ENCODE measurements at regions not wholly inside any gene's neighbourhood (a gene's known extent, or its start where the extent isn't known, plus 50 kb on each side); places are given as distances from the start of the nearest gene placed in this dataset.

DNA sequence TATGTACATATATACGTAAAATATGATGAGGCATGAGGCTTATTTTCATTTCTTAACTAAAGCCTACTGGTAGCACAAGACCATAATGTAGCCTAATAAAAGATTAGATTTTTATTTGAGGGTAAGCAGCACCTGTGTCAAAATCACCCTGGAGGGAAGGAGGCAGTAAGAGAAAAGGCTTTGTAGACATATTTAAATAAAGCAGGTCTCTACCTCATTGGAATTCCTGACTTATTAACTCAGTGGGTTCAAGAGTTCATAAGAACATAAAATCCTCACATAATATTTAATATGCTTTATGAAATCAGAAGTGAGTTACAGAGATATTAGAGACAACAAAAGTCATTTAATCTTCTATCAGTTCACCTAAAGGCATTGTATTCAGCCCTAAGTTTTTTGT, 261.6 kb upstream of the ANKRD50 start:
- Mint-ChIP-seq H3K9me3 (peaks cover 4% of the 10 kb centered on the region), H3K4me3 (no peak overlapping the region), H3K27ac (ENCODE audit: unreplicated experiment) (no peak overlapping the region), H3K4me1 (peaks cover 4% of the 10 kb centered on the region), H3K27me3 (ENCODE audit: low read depth) (no peaks in the 10 kb centered on the region), H3K36me3 (ENCODE audit: low read depth) (no peaks in the 10 kb centered on the region)
- no peak for TF ChIP-seq CTCF (conservative IDR thresholded peaks at IDR 0.05)
- DNase-seq (ENCODE audit: low read depth, low spot score), result no peak

- no peak overlapping the region for H3K4me3 Mint-ChIP-seq
- no peaks in the 10 kb centered on the region for H3K36me3 Mint-ChIP-seq (ENCODE audit: low read depth)
- DNase-seq (ENCODE audit: low read depth, low spot score), result no peak
- no peaks in the 10 kb centered on the region for H3K27me3 Mint-ChIP-seq (ENCODE audit: low read depth)
- peaks cover 3% of the 10 kb centered on the region for H3K4me1 Mint-ChIP-seq
- no peak for TF ChIP-seq CTCF (conservative IDR thresholded peaks at IDR 0.05)
- H3K9me3 Mint-ChIP-seq, result peaks cover 4% of the 10 kb centered on the region
- H3K27ac Mint-ChIP-seq (ENCODE audit: unreplicated experiment), result no peak overlapping the region
These were observed 261.2 kb upstream of the ANKRD50 start for GRCh38 chr4:124973716-124974115.

DNA sequence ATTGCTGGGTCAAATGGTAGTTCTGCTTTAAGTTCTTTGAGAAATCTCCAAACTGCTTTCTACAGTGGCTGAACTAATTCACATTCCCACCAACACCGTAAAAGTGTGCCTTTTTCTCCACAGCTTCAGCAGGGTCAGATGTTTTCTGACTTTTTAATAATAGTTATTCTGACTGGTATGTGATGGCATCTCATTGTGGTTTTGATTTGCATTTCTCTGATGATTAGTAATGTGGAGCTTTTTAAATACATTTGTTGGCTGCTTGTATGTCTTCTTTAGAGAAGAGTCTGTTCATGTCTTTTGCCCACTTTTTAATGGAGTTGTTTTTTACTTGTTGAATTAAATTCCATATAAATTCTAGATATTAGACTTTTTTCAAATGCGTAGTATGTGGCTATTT, 257.5 kb upstream of the ANKRD50 start:
- Mint-ChIP-seq H3K27me3 (ENCODE audit: low read depth) (no peaks in the 10 kb centered on the region), H3K36me3 (ENCODE audit: low read depth) (no peaks in the 10 kb centered on the region), H3K9me3 (peaks cover 4% of the 10 kb centered on the region), H3K4me3 (no peak overlapping the region), H3K27ac (ENCODE audit: unreplicated experiment) (no peak overlapping the region), H3K4me1 (no peaks in the 10 kb centered on the region)
- DNase-seq (ENCODE audit: low read depth, low spot score), result no peak
- no peak for TF ChIP-seq CTCF (conservative IDR thresholded peaks at IDR 0.05)

GRCh38 chr4:124965497-124965891, 253.0 kb upstream of the ANKRD50 start:
- Mint-ChIP-seq H3K4me1 (no peaks in the 10 kb centered on the region), H3K27me3 (ENCODE audit: low read depth) (no peaks in the 10 kb centered on the region)
- DNase-seq (ENCODE audit: low read depth, low spot score), result no peak

DNA sequence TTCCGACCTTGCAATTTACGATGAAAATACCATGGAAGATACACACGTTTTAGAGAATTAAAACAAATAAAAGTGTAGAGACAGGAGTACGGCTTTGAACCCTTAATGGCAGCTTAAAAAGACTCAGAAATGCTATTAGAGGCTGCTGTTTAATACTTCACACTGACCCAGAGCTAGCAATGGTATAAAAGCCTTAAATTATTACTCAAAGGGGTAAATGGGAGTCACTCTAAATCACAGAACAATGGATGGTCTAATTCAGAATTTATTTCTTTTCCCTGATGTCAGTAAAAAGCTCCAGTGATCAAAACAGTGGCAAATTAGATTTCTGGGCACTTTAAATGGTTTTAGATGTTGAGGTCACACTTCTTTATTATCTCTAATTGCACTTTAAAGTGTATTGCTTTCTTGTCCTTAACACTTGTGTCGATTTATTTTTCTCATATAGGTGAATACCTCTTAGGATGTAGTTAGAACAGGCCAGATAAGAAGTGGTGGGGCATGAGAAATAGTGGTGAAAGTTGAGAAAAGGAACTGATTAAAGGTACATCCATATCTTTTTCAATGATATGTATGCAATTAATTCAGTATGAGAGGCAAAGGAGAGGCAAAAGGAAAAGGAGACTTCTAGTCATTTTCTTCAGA, 252.4 kb upstream of the ANKRD50 start:
- Mint-ChIP-seq H3K36me3 (ENCODE audit: low read depth) (peaks cover 12% of the 10 kb centered on the region), H3K9me3 (peaks cover 14% of the 10 kb centered on the region), H3K4me3 (no peak overlapping the region), H3K27me3 (ENCODE audit: low read depth) (no peaks in the 10 kb centered on the region), H3K4me1 (no peaks in the 10 kb centered on the region), H3K27ac (ENCODE audit: unreplicated experiment) (no peak overlapping the region)
- no peak for DNase-seq (ENCODE audit: low read depth, low spot score)
- no peak for TF ChIP-seq CTCF (conservative IDR thresholded peaks at IDR 0.05)

More at GRCh38 chr4:124965497-124965891, 253.0 kb upstream of the ANKRD50 start:
- H3K9me3 Mint-ChIP-seq, result peaks cover 10% of the 10 kb centered on the region
- H3K27ac Mint-ChIP-seq (ENCODE audit: unreplicated experiment), result no peak overlapping the region
- no peak overlapping the region for H3K4me3 Mint-ChIP-seq
- TF ChIP-seq CTCF (conservative IDR thresholded peaks at IDR 0.05), result no peak
- peaks cover 8% of the 10 kb centered on the region for H3K36me3 Mint-ChIP-seq (ENCODE audit: low read depth)

Data from neural crest cell (in vitro differentiated cells).